HT1080 (cell line): ENCODE measurements at regions not wholly inside any gene's neighbourhood (a gene's known extent, or its start where the extent isn't known, plus 50 kb on each side); places are given as distances from the start of the nearest gene placed in this dataset.

ENCODE experiments used
- DNase-seq: peaks from one replicate; pipeline ENCODE4 v3.0.0-alpha.2; 2015; ENCODE audit warnings: low read depth

DNA sequence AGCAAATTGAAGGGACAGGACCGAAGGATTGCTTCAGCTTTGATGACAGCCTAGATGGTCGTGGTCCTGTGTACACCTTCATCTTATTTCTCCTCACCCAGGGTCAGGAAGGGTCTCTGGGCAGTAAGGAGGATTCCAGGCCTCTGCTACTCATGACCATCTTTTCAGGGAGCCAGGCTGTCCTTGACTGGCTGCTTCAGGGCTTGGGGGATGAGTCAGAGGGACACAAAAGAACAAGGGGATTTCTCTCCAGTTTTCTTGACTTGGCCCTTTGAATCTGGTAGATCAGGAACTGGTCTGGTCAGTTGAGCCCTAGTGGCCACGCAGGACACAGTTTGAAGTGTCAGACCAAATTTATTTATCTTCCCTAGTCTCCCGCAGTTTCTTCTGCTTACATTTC is 402.1 kb upstream of the CHD6 start:
- no peak for DNase-seq

DNA sequence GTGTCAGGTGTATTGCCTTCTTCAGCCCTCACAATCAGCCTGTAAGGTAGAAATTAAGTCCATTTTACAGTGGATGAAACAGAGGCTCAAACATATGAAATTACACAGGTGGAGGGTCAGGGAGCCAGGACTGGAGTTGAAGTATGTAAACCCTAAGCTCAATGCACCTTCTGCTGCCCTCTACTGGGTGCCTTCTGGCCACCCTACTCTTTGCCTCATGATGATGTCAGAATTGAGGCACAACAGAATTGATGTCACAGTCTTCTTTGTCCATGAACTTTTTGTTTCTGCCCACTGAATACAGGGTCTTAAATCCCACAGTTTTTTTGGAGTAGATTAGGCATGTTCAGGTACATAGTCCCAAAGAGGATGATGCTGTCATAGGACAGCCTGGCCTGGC is 400.8 kb upstream of the CHD6 start:
- DNase-seq: peak; percentile 10

DNA sequence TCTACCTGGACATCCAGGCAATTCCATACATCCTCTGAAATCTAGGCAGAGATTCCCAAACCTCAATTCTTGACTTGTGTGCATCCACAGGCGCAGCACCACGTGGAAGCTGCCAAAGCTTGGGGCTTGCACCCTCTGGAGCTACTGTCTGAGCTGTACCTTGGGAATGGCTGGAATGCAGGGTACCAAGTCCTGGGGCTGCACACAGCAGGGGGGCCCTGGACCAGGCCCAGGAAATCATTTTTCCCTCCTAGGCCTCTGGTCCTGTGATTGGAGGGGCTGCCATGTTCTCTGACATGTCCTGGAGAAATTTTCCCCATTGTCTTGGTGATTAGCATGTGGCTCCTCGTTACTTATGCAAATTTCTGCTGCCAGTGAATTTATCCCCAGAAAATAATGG is 391.9 kb upstream of the CHD6 start:
- DNase-seq: no peak

DNA sequence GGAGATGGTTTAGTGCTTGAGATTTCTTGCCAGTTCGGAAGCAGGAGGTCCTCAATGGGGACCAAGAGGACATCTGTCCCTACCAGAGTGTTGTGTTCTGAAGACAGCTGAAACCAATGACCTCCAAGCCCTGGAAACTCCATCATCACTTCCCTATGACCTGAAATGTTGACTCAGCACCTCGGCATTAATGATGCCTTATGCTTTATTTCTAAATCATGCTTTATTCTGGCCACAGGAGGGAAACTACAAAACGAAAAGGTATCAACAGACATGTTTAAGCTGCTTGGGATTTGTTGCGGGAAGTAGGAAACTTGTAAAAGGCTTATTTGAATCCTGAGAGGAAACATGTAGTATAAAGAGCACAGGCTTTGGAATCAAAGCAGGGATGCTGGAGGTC is 389.1 kb upstream of the CHD6 start:
- DNase-seq: no peak

- no peak for DNase-seq
These were observed 387.0 kb upstream of the CHD6 start for GRCh38 chr20:42005211-42005610.

GRCh38 chr20:42003380-42003779 is 385.2 kb upstream of the CHD6 start:
- DNase-seq: no peak

- DNase-seq: no peak
These were observed 380.6 kb upstream of the CHD6 start for GRCh38 chr20:41998539-41999341.

- DNase-seq: no peak
These were observed 378.8 kb upstream of the CHD6 start for GRCh38 chr20:41996951-41997350.

DNA sequence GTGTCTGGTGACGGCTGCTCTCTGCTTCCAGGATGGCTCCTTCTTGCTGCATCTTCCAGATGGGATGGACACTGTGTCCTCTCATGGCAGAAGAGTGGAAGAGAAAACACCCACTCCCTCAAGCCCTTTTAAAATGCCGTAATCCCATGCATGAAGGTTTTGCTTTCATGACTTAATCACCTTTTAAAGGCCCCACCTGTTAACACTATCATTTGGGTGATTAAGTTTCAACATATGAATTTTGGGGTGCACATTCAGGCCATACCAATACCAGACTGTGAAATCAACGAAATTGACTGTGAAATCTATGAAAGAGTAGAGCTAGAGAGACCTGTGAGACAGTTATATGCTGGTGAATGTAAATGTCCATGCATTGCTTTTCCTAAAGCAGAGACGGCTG is 374.3 kb upstream of the CHD6 start:
- no peak for DNase-seq

DNA sequence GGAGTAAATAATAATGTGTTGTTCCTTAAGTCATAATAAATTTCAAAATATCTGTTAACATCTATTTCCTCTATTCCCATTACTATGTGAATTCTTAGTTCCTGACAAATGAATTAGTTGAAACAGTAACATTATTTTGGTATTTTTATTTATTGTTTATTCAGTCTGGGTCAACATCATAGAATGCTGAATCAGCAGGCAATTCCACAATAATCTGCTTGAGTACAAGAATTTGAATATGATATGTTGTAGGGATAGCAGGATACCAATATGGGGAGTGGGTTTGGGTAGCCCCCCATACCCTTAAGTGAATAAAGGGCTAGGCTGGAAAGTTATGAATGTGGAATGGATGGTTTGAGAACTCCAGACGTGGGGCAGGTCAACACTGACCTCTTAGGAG is 373.2 kb upstream of the CHD6 start:
- no peak for DNase-seq

- DNase-seq: no peak
These were observed 371.9 kb upstream of the CHD6 start for GRCh38 chr20:41989935-41990635.

DNA sequence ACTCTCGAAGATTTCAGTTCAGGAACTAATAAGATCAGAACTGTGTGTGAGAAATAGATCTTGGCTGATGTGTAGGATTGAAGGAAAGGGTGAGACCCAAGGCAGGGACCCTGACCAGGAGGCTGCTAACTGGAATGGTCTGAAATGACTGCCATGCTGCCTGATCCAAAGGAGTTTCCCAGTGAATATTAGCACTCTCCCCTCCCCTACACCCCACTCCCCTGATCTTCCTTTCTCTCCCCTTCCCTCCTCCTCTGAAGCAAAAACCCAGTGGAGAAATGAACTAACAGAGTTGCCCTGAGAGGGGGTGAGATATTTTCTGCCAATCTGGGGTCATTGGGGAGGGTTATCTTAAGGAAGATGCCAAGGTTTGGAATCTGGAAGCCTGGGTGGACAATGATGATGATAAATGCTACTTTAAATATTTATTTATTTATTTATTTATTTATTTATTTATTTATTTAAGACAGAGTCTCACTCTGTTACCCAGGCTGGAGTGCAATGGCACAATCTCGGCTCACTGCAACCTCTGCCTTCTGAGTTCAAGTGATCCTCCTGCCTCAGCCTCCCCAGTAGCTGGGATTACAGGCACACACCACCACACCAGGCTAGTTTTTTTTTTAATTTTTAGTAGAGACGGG is 371.0 kb upstream of the CHD6 start:
- no peak for DNase-seq

- DNase-seq: no peak
These were observed 365.9 kb upstream of the CHD6 start for GRCh38 chr20:41984031-41984430.

- DNase-seq: no peak
These were observed 365.0 kb upstream of the CHD6 start for GRCh38 chr20:41983159-41983558.

GRCh38 chr20:41981746-41982145 is 363.6 kb upstream of the CHD6 start:
- no peak for DNase-seq

GRCh38 chr20:41978875-41979274 is 360.7 kb upstream of the CHD6 start:
- no peak for DNase-seq

- no peak for DNase-seq
These were observed 360.1 kb upstream of the CHD6 start for GRCh38 chr20:41978246-41978790.

- DNase-seq: no peak
These were observed 351.5 kb upstream of the CHD6 start for GRCh38 chr20:41969656-41970055.

DNA sequence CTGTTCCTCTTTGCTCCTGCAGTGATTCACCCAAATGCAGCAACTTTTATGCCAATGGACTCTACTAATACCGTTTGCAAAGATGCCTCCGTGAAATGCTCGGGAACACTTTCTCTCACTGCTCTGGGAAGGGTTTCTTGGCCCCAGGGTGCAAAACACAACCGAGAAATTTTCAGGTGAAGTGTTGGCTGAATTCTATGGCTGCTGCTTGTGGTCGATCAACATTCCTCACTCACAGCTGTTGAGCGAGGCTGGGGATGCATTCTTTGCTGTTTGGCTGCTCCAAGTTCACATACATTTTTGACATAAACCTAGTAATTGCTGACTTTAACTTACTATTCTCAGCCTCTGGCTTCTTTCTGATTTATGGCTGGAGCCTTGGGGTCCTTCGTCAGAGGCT is 342.0 kb upstream of the CHD6 start:
- DNase-seq: no peak

DNA sequence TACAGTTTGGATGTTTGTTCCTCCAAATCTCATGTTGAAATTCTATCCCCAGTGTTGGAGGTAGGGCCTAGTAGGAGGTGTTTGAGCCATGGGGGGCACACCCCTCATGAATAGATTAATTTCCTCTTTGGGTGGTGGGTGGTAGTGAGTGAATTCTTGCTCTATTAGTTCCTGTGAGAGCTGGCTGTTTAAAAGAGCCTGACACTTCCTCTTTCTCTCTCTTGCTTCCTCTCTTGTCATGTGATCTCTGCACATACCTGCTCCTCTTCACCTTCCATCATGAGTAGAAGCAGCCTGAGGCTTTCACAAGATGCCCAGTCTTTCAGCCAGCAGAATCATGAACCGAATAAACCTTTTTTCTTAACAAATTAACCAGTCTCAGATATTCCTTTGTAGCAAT is 340.2 kb upstream of the CHD6 start:
- no peak for DNase-seq

DNA sequence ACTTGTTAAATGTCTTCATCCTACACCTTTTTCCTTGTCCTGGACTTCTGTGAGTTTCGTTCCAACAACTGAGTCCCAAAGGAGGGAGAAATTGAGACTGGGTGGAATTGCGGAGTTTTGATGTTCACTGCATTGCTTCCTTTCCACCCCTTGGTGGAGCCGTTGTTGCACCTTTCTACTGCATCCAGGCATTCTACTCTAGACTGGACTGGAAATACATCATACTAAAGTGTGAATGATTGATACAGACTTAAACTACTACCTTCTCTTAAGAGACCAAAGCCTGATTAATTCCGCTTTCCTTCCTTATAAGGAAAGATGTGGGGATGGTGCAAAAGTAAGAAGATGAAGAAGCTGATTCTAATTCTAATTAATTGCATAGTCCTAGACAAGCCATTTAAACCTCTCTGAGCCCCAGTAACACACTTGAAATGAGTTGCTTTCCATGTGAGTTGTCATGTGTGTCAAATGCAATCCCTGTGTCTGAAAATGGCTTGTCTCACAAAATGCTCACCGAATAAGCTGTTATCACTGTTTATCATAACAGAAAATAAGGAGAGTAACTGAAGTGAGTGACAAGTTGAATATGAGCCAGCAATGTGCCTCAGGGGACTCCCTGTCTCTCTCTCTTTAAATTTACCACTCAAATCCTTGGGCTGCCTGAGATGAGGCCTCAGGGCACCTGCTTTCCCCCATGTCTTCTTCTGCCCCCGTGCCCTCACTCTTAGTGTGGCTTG is 338.3 kb upstream of the CHD6 start:
- peak; percentile 20 for DNase-seq

DNA sequence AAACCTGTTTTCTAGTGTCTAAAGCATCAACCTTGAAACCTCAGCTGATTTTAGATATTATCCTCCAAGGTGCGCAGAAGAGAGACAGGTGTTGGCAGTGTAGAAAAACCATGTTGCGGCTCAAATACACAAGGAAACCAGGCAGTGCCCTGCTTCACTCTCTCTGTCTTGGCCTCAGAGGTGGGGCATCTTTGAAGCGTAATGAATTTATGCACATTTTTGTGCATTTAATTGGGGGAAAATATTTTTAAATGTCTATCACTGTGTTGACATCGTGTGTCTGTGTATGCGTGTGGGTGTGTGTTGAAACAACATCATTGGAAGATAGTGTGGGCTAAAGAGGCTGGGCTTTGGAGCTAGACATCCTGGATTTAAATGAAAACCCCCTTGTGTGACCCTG is 334.0 kb upstream of the CHD6 start:
- no peak for DNase-seq
